Liver (tissue), 8 donors: ENCODE measurements at regions not wholly inside any gene's neighbourhood (a gene's known extent, or its start where the extent isn't known, plus 50 kb on each side); places are given as distances from the start of the nearest gene placed in this dataset.

Experiments used
- DNase-seq: peaks from one replicate; pipeline ENCODE4 v3.0.0-alpha.2; 2017; ENCODE audit warnings: low spot score
- H3K27ac ChIP-seq, 2 donors: one replicate each; pipeline ENCODE4 v1.7.0; 2013; ENCODE audit warnings: inconsistent platforms in 2 of 2, low read length in 2 of 2, control low read depth in 1 of 2, low read depth in 1 of 2, mild to moderate bottlenecking in 1 of 2
- H3K27me3 ChIP-seq, 4 donors: one replicate each; pipeline versions ENCODE4 v1.6.1 to v1.7.0; 2013; ENCODE audit warnings: low read length in 3 of 4, inconsistent platforms in 1 of 4, mild to moderate bottlenecking in 1 of 4, moderate library complexity in 1 of 4; ENCODE audit not compliant: control insufficient read depth in 4 of 4, insufficient read depth in 4 of 4
- H3K36me3 ChIP-seq, 4 donors: one replicate each; pipeline versions ENCODE4 v1.6.1 to v1.7.0; 2013; ENCODE audit warnings: low read length in 3 of 4, mild to moderate bottlenecking in 3 of 4, low read depth in 1 of 4, moderate library complexity in 1 of 4; ENCODE audit not compliant: control insufficient read depth in 4 of 4, insufficient read depth in 3 of 4
- H3K4me1 ChIP-seq, 4 donors: one replicate each; pipeline versions ENCODE4 v1.6.1 to v1.7.0; 2013; ENCODE audit warnings: low read length in 3 of 4, mild to moderate bottlenecking in 3 of 4, moderate library complexity in 1 of 4; ENCODE audit not compliant: control insufficient read depth in 4 of 4, insufficient read depth in 4 of 4
- H3K4me3 ChIP-seq, 3 donors: one replicate each; pipeline versions ENCODE4 v1.6.1 to v1.7.0; 2013; ENCODE audit warnings: low read length in 3 of 3, control low read depth in 1 of 3, low read depth in 1 of 3, mild to moderate bottlenecking in 1 of 3
- H3K9ac ChIP-seq, 2 donors: one replicate each; pipeline ENCODE4 v1.7.0; 2013; ENCODE audit warnings: low read length in 2 of 2, mild to moderate bottlenecking in 2 of 2, moderate library complexity in 2 of 2, control low read depth in 1 of 2, low read depth in 1 of 2
- H3K9me3 ChIP-seq, 4 donors: one replicate each; pipeline versions ENCODE4 v1.6.1 to v1.7.0; 2013; ENCODE audit warnings: low read length in 3 of 4; ENCODE audit not compliant: control insufficient read depth in 4 of 4
- EGR1 ChIP-seq, 2 donors: IDR thresholded peaks; 2 replicates each; pipeline ENCODE4 v1.6.1; 2016 to 2018; ENCODE audit warnings: antibody characterized with exemption in 2 of 2, low read depth in 2 of 2
- FOXA1 ChIP-seq: IDR thresholded peaks from 2 replicates; pipeline ENCODE4 v1.6.1; 2016; ENCODE audit warnings: antibody characterized with exemption
- FOXA2 ChIP-seq: IDR thresholded peaks from 2 replicates; pipeline ENCODE4 v1.6.1; 2016; ENCODE audit warnings: antibody characterized with exemption
- GABPA ChIP-seq, 2 donors: IDR thresholded peaks in 1 of 2; conservative IDR thresholded peaks in 1 of 2; 2 replicates each; pipeline ENCODE4 v1.6.1; 2016; ENCODE audit warnings: antibody characterized with exemption in 2 of 2, mild to moderate bottlenecking in 1 of 2, moderate library complexity in 1 of 2
- HNF4A ChIP-seq, 2 donors: conservative IDR thresholded peaks; 2 replicates each; pipeline ENCODE4 v1.6.1; 2016; ENCODE audit warnings: antibody characterized with exemption in 2 of 2, mild to moderate bottlenecking in 2 of 2
- HNF4G ChIP-seq: IDR thresholded peaks from 2 replicates; pipeline ENCODE4 v1.6.1; 2016; ENCODE audit warnings: antibody characterized with exemption
- JUND ChIP-seq, 2 donors: IDR thresholded peaks; 2 replicates each; pipeline ENCODE4 v1.6.1; 2016; ENCODE audit warnings: antibody characterized with exemption in 2 of 2
- NR2F2 ChIP-seq: IDR thresholded peaks from 2 replicates; pipeline ENCODE4 v1.6.1; 2016; ENCODE audit warnings: antibody characterized with exemption
- RAD21 ChIP-seq, 2 donors: IDR thresholded peaks; 2 replicates each; pipeline ENCODE4 v1.6.1; 2016; ENCODE audit warnings: antibody characterized with exemption in 2 of 2, mild to moderate bottlenecking in 2 of 2
- RXRA ChIP-seq, 2 donors: IDR thresholded peaks; 2 replicates each; pipeline ENCODE4 v1.6.1; 2017 to 2018; ENCODE audit warnings: antibody characterized with exemption in 2 of 2, mild to moderate bottlenecking in 1 of 2
- SP1 ChIP-seq: IDR thresholded peaks from 2 replicates; pipeline ENCODE4 v1.6.1; 2018; ENCODE audit warnings: antibody characterized with exemption, mild to moderate bottlenecking
- TAF1 ChIP-seq: conservative IDR thresholded peaks from 2 replicates; pipeline ENCODE4 v1.6.1; 2016; ENCODE audit warnings: antibody characterized with exemption, mild to moderate bottlenecking
- YY1 ChIP-seq: IDR thresholded peaks from 2 replicates; pipeline ENCODE4 v1.6.1; 2016; ENCODE audit warnings: antibody characterized with exemption, mild to moderate bottlenecking
- WGBS: extraction: QIAGEN DNeasy Blood & Tissue Kit; methylation state at CpG from one replicate; pipeline ENCODE4 v1.1.7; 2013; 5-methylcytosine and 5-hydroxymethylcytosine counted together
- TF ChIP-seq, protein P1 (sequence below): IDR thresholded peaks from 2 replicates; pipeline ENCODE4 v1.6.1; 2016; ENCODE audit warnings: antibody characterized with exemption, mild to moderate bottlenecking
- TF ChIP-seq, protein P2 (sequence below): fragments of 150-350 bp; IDR thresholded peaks from 2 replicates; pipeline ENCODE4 v1.5.1; 2017; ENCODE audit warnings: improper control_type of control experiment, low read depth, low read length; ENCODE audit not compliant: missing input control
- TF ChIP-seq, protein P3 (sequence below): IDR thresholded peaks from 2 replicates; pipeline ENCODE4 v1.6.1; 2016; ENCODE audit warnings: antibody characterized with exemption
- TF ChIP-seq, protein P4 (sequence below): IDR thresholded peaks from 2 replicates; pipeline ENCODE4 v1.6.1; 2016; ENCODE audit warnings: antibody characterized with exemption
- TF ChIP-seq, protein P5 (sequence below): IDR thresholded peaks from 2 replicates; pipeline ENCODE4 v1.6.1; 2016; ENCODE audit warnings: antibody characterized with exemption
- donor health status: healthy.
- donor health status: healthy.
- donor health status: healthy.
- donor health status: healthy.
- donor health status: healthy.

DNA sequence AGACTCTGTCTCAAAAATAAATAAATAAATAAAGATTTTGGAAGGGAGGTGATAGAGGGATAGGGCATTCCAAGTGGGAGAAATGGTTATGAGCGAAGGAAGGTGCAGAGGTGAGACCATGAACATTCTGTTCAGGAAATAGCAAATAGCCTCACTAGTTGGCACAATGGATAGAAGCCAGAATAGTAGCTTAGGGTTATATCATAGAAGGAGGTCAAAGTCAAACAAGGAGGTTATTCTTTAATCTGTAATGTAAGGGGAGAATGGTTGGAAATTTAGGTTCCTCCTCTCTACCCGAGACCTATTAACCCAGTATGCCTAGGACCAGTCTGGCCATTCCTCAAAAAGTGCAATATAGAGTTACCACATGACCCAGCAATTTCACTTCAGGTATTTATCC lies 275.8 kb downstream of the MN1 start:
- H3K9ac ChIP-seq: no peak overlapping the region
- TF ChIP-seq, protein P1, sequence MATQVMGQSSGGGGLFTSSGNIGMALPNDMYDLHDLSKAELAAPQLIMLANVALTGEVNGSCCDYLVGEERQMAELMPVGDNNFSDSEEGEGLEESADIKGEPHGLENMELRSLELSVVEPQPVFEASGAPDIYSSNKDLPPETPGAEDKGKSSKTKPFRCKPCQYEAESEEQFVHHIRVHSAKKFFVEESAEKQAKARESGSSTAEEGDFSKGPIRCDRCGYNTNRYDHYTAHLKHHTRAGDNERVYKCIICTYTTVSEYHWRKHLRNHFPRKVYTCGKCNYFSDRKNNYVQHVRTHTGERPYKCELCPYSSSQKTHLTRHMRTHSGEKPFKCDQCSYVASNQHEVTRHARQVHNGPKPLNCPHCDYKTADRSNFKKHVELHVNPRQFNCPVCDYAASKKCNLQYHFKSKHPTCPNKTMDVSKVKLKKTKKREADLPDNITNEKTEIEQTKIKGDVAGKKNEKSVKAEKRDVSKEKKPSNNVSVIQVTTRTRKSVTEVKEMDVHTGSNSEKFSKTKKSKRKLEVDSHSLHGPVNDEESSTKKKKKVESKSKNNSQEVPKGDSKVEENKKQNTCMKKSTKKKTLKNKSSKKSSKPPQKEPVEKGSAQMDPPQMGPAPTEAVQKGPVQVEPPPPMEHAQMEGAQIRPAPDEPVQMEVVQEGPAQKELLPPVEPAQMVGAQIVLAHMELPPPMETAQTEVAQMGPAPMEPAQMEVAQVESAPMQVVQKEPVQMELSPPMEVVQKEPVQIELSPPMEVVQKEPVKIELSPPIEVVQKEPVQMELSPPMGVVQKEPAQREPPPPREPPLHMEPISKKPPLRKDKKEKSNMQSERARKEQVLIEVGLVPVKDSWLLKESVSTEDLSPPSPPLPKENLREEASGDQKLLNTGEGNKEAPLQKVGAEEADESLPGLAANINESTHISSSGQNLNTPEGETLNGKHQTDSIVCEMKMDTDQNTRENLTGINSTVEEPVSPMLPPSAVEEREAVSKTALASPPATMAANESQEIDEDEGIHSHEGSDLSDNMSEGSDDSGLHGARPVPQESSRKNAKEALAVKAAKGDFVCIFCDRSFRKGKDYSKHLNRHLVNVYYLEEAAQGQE: no peak
- TF ChIP-seq RAD21 (IDR thresholded peaks at IDR 0.05) (no peak), EGR1 (IDR thresholded peaks at IDR 0.05; ENCODE audit: low read depth in 2 of 2) (no peak), FOXA2 (no peak), JUND (IDR thresholded peaks at IDR 0.05) (no peak), HNF4G (no peak), RXRA (IDR thresholded peaks at IDR 0.05) (no peak), FOXA1 (no peak), SP1 (no peak), NR2F2 (no peak), TAF1 (no peak), HNF4A (conservative IDR thresholded peaks at IDR 0.05) (no peak), YY1 (no peak), GABPA (IDR thresholded peaks at IDR 0.05 in 1 of 2, conservative IDR thresholded peaks at IDR 0.05 in 1 of 2) (no peak)
- TF ChIP-seq, protein P2, sequence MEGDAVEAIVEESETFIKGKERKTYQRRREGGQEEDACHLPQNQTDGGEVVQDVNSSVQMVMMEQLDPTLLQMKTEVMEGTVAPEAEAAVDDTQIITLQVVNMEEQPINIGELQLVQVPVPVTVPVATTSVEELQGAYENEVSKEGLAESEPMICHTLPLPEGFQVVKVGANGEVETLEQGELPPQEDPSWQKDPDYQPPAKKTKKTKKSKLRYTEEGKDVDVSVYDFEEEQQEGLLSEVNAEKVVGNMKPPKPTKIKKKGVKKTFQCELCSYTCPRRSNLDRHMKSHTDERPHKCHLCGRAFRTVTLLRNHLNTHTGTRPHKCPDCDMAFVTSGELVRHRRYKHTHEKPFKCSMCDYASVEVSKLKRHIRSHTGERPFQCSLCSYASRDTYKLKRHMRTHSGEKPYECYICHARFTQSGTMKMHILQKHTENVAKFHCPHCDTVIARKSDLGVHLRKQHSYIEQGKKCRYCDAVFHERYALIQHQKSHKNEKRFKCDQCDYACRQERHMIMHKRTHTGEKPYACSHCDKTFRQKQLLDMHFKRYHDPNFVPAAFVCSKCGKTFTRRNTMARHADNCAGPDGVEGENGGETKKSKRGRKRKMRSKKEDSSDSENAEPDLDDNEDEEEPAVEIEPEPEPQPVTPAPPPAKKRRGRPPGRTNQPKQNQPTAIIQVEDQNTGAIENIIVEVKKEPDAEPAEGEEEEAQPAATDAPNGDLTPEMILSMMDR: no peak
- TF ChIP-seq, protein P3, sequence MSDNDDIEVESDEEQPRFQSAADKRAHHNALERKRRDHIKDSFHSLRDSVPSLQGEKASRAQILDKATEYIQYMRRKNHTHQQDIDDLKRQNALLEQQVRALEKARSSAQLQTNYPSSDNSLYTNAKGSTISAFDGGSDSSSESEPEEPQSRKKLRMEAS: no peak
- TF ChIP-seq, protein P4, sequence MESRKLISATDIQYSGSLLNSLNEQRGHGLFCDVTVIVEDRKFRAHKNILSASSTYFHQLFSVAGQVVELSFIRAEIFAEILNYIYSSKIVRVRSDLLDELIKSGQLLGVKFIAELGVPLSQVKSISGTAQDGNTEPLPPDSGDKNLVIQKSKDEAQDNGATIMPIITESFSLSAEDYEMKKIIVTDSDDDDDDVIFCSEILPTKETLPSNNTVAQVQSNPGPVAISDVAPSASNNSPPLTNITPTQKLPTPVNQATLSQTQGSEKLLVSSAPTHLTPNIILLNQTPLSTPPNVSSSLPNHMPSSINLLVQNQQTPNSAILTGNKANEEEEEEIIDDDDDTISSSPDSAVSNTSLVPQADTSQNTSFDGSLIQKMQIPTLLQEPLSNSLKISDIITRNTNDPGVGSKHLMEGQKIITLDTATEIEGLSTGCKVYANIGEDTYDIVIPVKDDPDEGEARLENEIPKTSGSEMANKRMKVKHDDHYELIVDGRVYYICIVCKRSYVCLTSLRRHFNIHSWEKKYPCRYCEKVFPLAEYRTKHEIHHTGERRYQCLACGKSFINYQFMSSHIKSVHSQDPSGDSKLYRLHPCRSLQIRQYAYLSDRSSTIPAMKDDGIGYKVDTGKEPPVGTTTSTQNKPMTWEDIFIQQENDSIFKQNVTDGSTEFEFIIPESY: no peak
- TF ChIP-seq, protein P5, sequence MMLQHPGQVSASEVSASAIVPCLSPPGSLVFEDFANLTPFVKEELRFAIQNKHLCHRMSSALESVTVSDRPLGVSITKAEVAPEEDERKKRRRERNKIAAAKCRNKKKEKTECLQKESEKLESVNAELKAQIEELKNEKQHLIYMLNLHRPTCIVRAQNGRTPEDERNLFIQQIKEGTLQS: no peak
- no peak overlapping the region for H3K4me3 ChIP-seq
- 88% methylated on average over 2 of the region's 2 CpGs for WGBS
- H3K4me1 ChIP-seq: no peaks in the 10 kb centered on the region
- H3K27ac ChIP-seq: no peak overlapping the region
- no peak for DNase-seq
- no peaks in the 10 kb centered on the region for H3K27me3 ChIP-seq
- H3K36me3 ChIP-seq: no peaks in the 10 kb centered on the region
- H3K9me3 ChIP-seq: peaks cover 0 to 6% (median under 1%) of the 10 kb centered on the region in 4 donors
